HEK293 (cell line): ENCODE measurements at regions not wholly inside any gene's neighbourhood (a gene's known extent, or its start where the extent isn't known, plus 50 kb on each side); places are given as distances from the start of the nearest gene placed in this dataset.

ENCODE experiments used
- CTCF ChIA-PET: fragments of 350-600 bp; formaldehyde crosslinking; extraction: SDS; loops from one replicate; lab custom pipeline; 2021; ENCODE audit warnings: antibody characterized with exemption; lab: Yijun Ruan, JAX
- POLR2A ChIA-PET: fragments of 300-600 bp; formaldehyde crosslinking; extraction: SDS; loops from one replicate; lab custom pipeline; 2020; ENCODE audit warnings: antibody characterized with exemption, inconsistent platforms; lab: Yijun Ruan, JAX
- H3K27ac ChIP-seq: fragments of 200-500 bp; sonication (Bioruptor generic); 2 replicates; pipeline ENCODE4 v1.5.1; 2014; ENCODE audit warnings: low read depth, low read length, control low read depth, inconsistent platforms; ENCODE audit errors: extremely low read depth
- H3K36me3 ChIP-seq, 2 experiments: fragments of 200-500 bp in 1 of 2; sonication (Bioruptor generic) in 1 of 2; 1 replicate in 1 of 2; 2 replicates in 1 of 2; pipeline ENCODE4 v1.5.1; 2014 to 2017; ENCODE audit warnings: inconsistent platforms in 2 of 2, low read length in 2 of 2; ENCODE audit not compliant: control insufficient read depth in 2 of 2, insufficient read depth in 1 of 2
- H3K4me1 ChIP-seq: fragments of 200-500 bp; sonication (Bioruptor generic); 2 replicates; pipeline ENCODE4 v1.5.1; 2014; ENCODE audit warnings: mild to moderate bottlenecking, low read length, inconsistent platforms; ENCODE audit not compliant: control insufficient read depth, insufficient read depth
- H3K4me3 ChIP-seq: 2 replicates; pipeline ENCODE4 v1.5.1; 2011; ENCODE audit warnings: low read depth, mild to moderate bottlenecking, control low read depth, low read length, moderate library complexity
- H3K9me3 ChIP-seq: fragments of 200-500 bp; sonication (Bioruptor generic); 2 replicates; pipeline ENCODE4 v1.5.1; 2014; ENCODE audit warnings: low read depth, low read length, inconsistent platforms; ENCODE audit not compliant: control insufficient read depth, insufficient read depth
- CTCF ChIP-seq: fragments of 450-650 bp; formaldehyde crosslinking; IDR thresholded peaks from 2 replicates; pipeline ENCODE4 v1.5.1; 2016; ENCODE audit warnings: missing biosample characterization, missing genetic modification characterization
- GFI1B ChIP-seq: fragments of 450-650 bp; formaldehyde crosslinking; IDR thresholded peaks from 2 replicates; pipeline ENCODE4 v1.5.1; 2016; ENCODE audit warnings: missing biosample characterization, missing genetic modification characterization
- PRDM6 ChIP-seq: fragments of 450-650 bp; formaldehyde crosslinking; IDR thresholded peaks from 2 replicates; pipeline ENCODE4 v1.5.1; 2017; ENCODE audit warnings: missing biosample characterization, missing genetic modification characterization
- SP3 ChIP-seq: fragments of 450-650 bp; formaldehyde crosslinking; IDR thresholded peaks from 2 replicates; pipeline ENCODE4 v1.5.1; 2016; ENCODE audit warnings: missing biosample characterization, missing genetic modification characterization
- ZNF274 ChIP-seq, 2 experiments: fragments of 200-500 bp in 1 of 2; fragments of 450-650 bp in 1 of 2; sonication (Bioruptor generic) in 1 of 2; formaldehyde crosslinking in 1 of 2; IDR thresholded peaks; 2 replicates each; pipeline versions ENCODE4 v1.5.1 to v1.6.1; 2014 to 2016; ENCODE audit warnings: borderline replicate concordance in 1 of 2, inconsistent platforms in 1 of 2, low read length in 1 of 2, missing biosample characterization in 1 of 2, missing genetic modification characterization in 1 of 2
- ZNF311 ChIP-seq: fragments of 450-650 bp; formaldehyde crosslinking; IDR thresholded peaks from 2 replicates; pipeline ENCODE4 v1.5.1; 2017; ENCODE audit warnings: missing biosample characterization, missing genetic modification characterization, borderline replicate concordance
- ZNF324 ChIP-seq: fragments of 450-650 bp; formaldehyde crosslinking; IDR thresholded peaks from 2 replicates; pipeline ENCODE4 v1.5.1; 2016; ENCODE audit warnings: missing biosample characterization, missing genetic modification characterization
- ZNF558 ChIP-seq: fragments of 450-650 bp; formaldehyde crosslinking; IDR thresholded peaks from 2 replicates; pipeline ENCODE4 v1.5.1; 2016; ENCODE audit warnings: missing biosample characterization, missing genetic modification characterization
- ZNF701 ChIP-seq: fragments of 450-650 bp; formaldehyde crosslinking; IDR thresholded peaks from 2 replicates; pipeline ENCODE4 v1.5.1; 2016; ENCODE audit warnings: missing biosample characterization, missing genetic modification characterization
- ZNF776 ChIP-seq: fragments of 450-650 bp; formaldehyde crosslinking; IDR thresholded peaks from 2 replicates; pipeline ENCODE4 v1.5.0; 2017; ENCODE audit warnings: missing biosample characterization, missing genetic modification characterization, borderline replicate concordance
- ZNF791 ChIP-seq: fragments of 450-650 bp; formaldehyde crosslinking; IDR thresholded peaks from 2 replicates; pipeline ENCODE4 v1.5.1; 2016; ENCODE audit warnings: missing biosample characterization, missing genetic modification characterization
- ZNF843 ChIP-seq: fragments of 450-650 bp; formaldehyde crosslinking; IDR thresholded peaks from 2 replicates; pipeline ENCODE4 v1.5.1; 2016; ENCODE audit warnings: missing biosample characterization, missing genetic modification characterization
- ZSCAN18 ChIP-seq: fragments of 450-650 bp; formaldehyde crosslinking; IDR thresholded peaks from 2 replicates; pipeline ENCODE4 v1.5.1; 2016; ENCODE audit warnings: missing biosample characterization, missing genetic modification characterization
- TF ChIP-seq, protein P1 (sequence below): fragments of 450-650 bp; formaldehyde crosslinking; conservative IDR thresholded peaks from 2 replicates; pipeline ENCODE4 v1.5.1; 2016; ENCODE audit warnings: low read depth, missing biosample characterization, missing genetic modification characterization

- CTCF ChIA-PET = no interaction called here
These were observed 1985.5 kb upstream of the CDH6 start for GRCh38 chr5:29208024-29208423.

GRCh38 chr5:29203049-29203448 is 1990.4 kb upstream of the CDH6 start:
- POLR2A ChIA-PET = no interaction called here

More at GRCh38 chr5:29208024-29208423, 1985.5 kb upstream of the CDH6 start:
- POLR2A ChIA-PET = no interaction called here
- no peak for TF ChIP-seq ZNF791 (tag by site-specific recombination)
- TF ChIP-seq CTCF (tag by site-specific recombination) = no peak
- no peak for TF ChIP-seq ZNF776 (tag by site-specific recombination)
- no peak for TF ChIP-seq ZNF274 (IDR thresholded peaks at IDR 0.05; ENCODE audit: low read length)
- TF ChIP-seq ZNF274 (tag by site-specific recombination; IDR thresholded peaks at IDR 0.05; ENCODE audit: borderline replicate concordance) = no peak
- TF ChIP-seq ZNF324 (tag by site-specific recombination) = no peak
- TF ChIP-seq SP3 (tag by site-specific recombination) = no peak
- TF ChIP-seq, protein P1, sequence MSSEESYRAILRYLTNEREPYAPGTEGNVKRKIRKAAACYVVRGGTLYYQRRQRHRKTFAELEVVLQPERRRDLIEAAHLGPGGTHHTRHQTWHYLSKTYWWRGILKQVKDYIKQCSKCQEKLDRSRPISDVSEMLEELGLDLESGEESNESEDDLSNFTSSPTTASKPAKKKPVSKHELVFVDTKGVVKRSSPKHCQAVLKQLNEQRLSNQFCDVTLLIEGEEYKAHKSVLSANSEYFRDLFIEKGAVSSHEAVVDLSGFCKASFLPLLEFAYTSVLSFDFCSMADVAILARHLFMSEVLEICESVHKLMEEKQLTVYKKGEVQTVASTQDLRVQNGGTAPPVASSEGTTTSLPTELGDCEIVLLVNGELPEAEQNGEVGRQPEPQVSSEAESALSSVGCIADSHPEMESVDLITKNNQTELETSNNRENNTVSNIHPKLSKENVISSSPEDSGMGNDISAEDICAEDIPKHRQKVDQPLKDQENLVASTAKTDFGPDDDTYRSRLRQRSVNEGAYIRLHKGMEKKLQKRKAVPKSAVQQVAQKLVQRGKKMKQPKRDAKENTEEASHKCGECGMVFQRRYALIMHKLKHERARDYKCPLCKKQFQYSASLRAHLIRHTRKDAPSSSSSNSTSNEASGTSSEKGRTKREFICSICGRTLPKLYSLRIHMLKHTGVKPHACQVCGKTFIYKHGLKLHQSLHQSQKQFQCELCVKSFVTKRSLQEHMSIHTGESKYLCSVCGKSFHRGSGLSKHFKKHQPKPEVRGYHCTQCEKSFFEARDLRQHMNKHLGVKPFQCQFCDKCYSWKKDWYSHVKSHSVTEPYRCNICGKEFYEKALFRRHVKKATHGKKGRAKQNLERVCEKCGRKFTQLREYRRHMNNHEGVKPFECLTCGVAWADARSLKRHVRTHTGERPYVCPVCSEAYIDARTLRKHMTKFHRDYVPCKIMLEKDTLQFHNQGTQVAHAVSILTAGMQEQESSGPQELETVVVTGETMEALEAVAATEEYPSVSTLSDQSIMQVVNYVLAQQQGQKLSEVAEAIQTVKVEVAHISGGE (tag by site-specific recombination) = no peak
- TF ChIP-seq, all 188 proteins: peak for 0
- Histone ChIP-seq H3K4me3 (no peak overlapping the region), H3K36me3 (no peaks in the 10 kb centered on the region), H3K9me3 (no peaks in the 10 kb centered on the region), H3K4me1 (no peaks in the 10 kb centered on the region), H3K27ac (no peak overlapping the region)

GRCh38 chr5:29197631-29198454 is 1995.6 kb upstream of the CDH6 start:
- CTCF ChIA-PET = interaction anchor here (0.6 to 0.7 kb wide), 2 partner anchors 14 to 347 kb away, joined by 5 to 7 read pairs; no protein-coding TSS in a partner anchor

More at GRCh38 chr5:29203049-29203448, 1990.4 kb upstream of the CDH6 start:
- CTCF ChIA-PET = no interaction called here
- Histone ChIP-seq H3K27ac (no peak overlapping the region), H3K4me1 (no peaks in the 10 kb centered on the region), H3K9me3 (no peaks in the 10 kb centered on the region), H3K36me3 (no peaks in the 10 kb centered on the region), H3K4me3 (no peak overlapping the region)
- no peak for TF ChIP-seq ZNF701 (tag by site-specific recombination)
- no peak for TF ChIP-seq ZNF558

More at GRCh38 chr5:29197631-29198454, 1995.6 kb upstream of the CDH6 start:
- POLR2A ChIA-PET = no interaction called here
- Histone ChIP-seq H3K4me1 (no peaks in the 10 kb centered on the region), H3K9me3 (no peaks in the 10 kb centered on the region), H3K4me3 (no peak overlapping the region), H3K27ac (no peak overlapping the region), H3K36me3 (no peaks in the 10 kb centered on the region)
- no peak for TF ChIP-seq PRDM6 (tag by site-specific recombination)
- TF ChIP-seq GFI1B = no peak
- no peak for TF ChIP-seq ZSCAN18
- TF ChIP-seq ZNF843 (tag by site-specific recombination) = no peak
- no peak for TF ChIP-seq ZNF311
